ENCODE measurements at regions not wholly inside any gene's neighbourhood (a gene's known extent, or its start where the extent isn't known, plus 50 kb on each side); places are given as distances from the start of the nearest gene placed in this dataset.

DNA sequence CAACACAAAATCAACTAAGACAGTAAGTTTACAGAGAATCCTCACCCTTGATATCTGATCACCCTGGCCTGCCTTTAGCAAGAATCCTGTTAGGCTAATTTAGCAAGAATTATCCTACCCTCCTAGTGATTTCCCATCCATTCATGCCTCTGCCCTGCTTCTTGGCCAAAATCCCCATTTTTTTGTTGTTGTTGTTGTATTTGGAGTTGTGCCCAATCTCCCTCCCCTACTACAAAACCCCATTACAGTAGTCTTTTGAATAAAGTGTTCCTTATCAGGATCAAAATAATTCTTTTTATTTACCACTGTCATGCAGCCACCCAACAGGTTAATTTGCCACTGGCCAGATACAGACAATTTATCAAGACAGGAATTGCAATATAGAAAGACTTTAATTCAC, 58.5 kb upstream of the CLINT1 start:
- TF ChIP-seq EZH2phosphoT487 (IDR thresholded peaks at IDR 0.05; ENCODE audit: insufficient read depth, low read depth) (no peak), EZH2 (IDR thresholded peaks at IDR 0.05; ENCODE audit: insufficient read depth, poor library complexity, severe bottlenecking) (no peak)

All from GM23248 (cell line).